WTC11 (cell line): ENCODE measurements at regions not wholly inside any gene's neighbourhood (a gene's known extent, or its start where the extent isn't known, plus 50 kb on each side); places are given as distances from the start of the nearest gene placed in this dataset.

Experiments
- ESRRA ChIP-seq: sonication (generic); formaldehyde crosslinking; IDR thresholded peaks from 2 replicates; pipeline ENCODE4 v1.8.1; 2022; ENCODE audit warnings: mild to moderate bottlenecking, missing genetic modification reagents, borderline replicate concordance
- MXD4 ChIP-seq: fragments of 250-450 bp; sonication (Bioruptor Pico); IDR thresholded peaks from 2 replicates; pipeline ENCODE4 v1.8.0; 2021; ENCODE audit warnings: mild to moderate bottlenecking, moderate library complexity, borderline replicate concordance
- NFYB ChIP-seq: sonication (generic); formaldehyde crosslinking; conservative IDR thresholded peaks from 2 replicates; pipeline ENCODE4 v1.8.0; 2022; ENCODE audit warnings: low read depth, missing genetic modification reagents
- SMAD3 ChIP-seq: sonication (generic); formaldehyde crosslinking; IDR thresholded peaks from 2 replicates; pipeline ENCODE4 v1.8.0; 2022; ENCODE audit warnings: missing genetic modification reagents, mild to moderate bottlenecking, borderline replicate concordance
- SMAD4 ChIP-seq: sonication (generic); formaldehyde crosslinking; IDR thresholded peaks from 2 replicates; pipeline ENCODE4 v1.8.0; 2022; ENCODE audit warnings: mild to moderate bottlenecking, missing genetic modification reagents
- TEAD4 ChIP-seq: sonication (generic); formaldehyde crosslinking; IDR thresholded peaks from 2 replicates; pipeline ENCODE4 v1.8.0; 2022; ENCODE audit warnings: mild to moderate bottlenecking, missing genetic modification reagents
- TF ChIP-seq, protein P1 (sequence below): fragments of 200-600 bp; IDR thresholded peaks from 2 replicates; pipeline ENCODE4 v1.8.0; 2022; ENCODE audit warnings: antibody characterized with exemption
- TF ChIP-seq, protein P2 (sequence below): sonication (generic); formaldehyde crosslinking; conservative IDR thresholded peaks from 2 replicates; pipeline ENCODE4 v1.8.1; 2022; ENCODE audit warnings: mild to moderate bottlenecking, missing genetic modification reagents
- TF ChIP-seq, protein P3 (sequence below): sonication (generic); formaldehyde crosslinking; IDR thresholded peaks from 2 replicates; pipeline ENCODE4 v1.8.1; 2023; ENCODE audit warnings: mild to moderate bottlenecking, missing genetic modification reagents, borderline replicate concordance
- TF ChIP-seq, protein P4 (sequence below): sonication (generic); formaldehyde crosslinking; IDR thresholded peaks from 2 replicates; pipeline ENCODE4 v1.8.1; 2023; ENCODE audit warnings: mild to moderate bottlenecking, missing genetic modification reagents
- TF ChIP-seq, protein P5 (sequence below): sonication (generic); formaldehyde crosslinking; IDR thresholded peaks from 2 replicates; pipeline ENCODE4 v1.8.1; 2022; ENCODE audit warnings: low read depth, mild to moderate bottlenecking, moderate library complexity, missing genetic modification reagents, borderline replicate concordance
- TF ChIP-seq, protein P6 (sequence below): sonication (generic); formaldehyde crosslinking; IDR thresholded peaks from 2 replicates; pipeline ENCODE4 v1.8.1; 2023; ENCODE audit warnings: mild to moderate bottlenecking, missing genetic modification reagents, moderate library complexity
- TF ChIP-seq, protein P7 (sequence below): fragments of 250-450 bp; sonication (Bioruptor Pico); conservative IDR thresholded peaks from 2 replicates; pipeline ENCODE4 v1.9.0; 2021; ENCODE audit warnings: mild to moderate bottlenecking

DNA sequence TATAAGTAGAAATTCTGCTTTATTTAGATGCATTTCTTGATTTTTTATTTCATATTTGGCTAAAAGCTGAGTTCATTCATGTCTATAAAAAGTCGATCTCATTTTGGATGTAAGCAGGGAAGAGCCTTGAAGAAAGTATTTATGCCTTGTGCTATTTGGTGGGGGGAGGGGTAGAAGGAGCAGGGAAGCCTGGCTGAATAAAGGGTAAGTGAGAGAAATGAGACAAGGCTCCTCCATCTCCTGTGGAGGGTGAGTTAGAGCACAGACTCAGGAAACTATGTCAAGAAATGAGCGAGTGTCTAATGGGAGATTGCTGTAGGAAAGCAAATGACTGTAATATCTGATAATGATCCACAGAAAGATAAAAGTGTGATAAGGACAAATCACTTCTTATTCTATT is 121.8 kb upstream of the ATP11B start:
- TF ChIP-seq SMAD4 (no peak), TEAD4 (CRISPR knock-in tag) (no peak), SMAD3 (no peak), NFYB (no peak), MXD4 (CRISPR knock-in tag) (no peak), ESRRA (CRISPR knock-in tag) (no peak)
- TF ChIP-seq, protein P1, sequence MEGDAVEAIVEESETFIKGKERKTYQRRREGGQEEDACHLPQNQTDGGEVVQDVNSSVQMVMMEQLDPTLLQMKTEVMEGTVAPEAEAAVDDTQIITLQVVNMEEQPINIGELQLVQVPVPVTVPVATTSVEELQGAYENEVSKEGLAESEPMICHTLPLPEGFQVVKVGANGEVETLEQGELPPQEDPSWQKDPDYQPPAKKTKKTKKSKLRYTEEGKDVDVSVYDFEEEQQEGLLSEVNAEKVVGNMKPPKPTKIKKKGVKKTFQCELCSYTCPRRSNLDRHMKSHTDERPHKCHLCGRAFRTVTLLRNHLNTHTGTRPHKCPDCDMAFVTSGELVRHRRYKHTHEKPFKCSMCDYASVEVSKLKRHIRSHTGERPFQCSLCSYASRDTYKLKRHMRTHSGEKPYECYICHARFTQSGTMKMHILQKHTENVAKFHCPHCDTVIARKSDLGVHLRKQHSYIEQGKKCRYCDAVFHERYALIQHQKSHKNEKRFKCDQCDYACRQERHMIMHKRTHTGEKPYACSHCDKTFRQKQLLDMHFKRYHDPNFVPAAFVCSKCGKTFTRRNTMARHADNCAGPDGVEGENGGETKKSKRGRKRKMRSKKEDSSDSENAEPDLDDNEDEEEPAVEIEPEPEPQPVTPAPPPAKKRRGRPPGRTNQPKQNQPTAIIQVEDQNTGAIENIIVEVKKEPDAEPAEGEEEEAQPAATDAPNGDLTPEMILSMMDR, result no peak
- TF ChIP-seq, protein P2, sequence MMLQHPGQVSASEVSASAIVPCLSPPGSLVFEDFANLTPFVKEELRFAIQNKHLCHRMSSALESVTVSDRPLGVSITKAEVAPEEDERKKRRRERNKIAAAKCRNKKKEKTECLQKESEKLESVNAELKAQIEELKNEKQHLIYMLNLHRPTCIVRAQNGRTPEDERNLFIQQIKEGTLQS (CRISPR knock-in tag), result no peak
- TF ChIP-seq, protein P3, sequence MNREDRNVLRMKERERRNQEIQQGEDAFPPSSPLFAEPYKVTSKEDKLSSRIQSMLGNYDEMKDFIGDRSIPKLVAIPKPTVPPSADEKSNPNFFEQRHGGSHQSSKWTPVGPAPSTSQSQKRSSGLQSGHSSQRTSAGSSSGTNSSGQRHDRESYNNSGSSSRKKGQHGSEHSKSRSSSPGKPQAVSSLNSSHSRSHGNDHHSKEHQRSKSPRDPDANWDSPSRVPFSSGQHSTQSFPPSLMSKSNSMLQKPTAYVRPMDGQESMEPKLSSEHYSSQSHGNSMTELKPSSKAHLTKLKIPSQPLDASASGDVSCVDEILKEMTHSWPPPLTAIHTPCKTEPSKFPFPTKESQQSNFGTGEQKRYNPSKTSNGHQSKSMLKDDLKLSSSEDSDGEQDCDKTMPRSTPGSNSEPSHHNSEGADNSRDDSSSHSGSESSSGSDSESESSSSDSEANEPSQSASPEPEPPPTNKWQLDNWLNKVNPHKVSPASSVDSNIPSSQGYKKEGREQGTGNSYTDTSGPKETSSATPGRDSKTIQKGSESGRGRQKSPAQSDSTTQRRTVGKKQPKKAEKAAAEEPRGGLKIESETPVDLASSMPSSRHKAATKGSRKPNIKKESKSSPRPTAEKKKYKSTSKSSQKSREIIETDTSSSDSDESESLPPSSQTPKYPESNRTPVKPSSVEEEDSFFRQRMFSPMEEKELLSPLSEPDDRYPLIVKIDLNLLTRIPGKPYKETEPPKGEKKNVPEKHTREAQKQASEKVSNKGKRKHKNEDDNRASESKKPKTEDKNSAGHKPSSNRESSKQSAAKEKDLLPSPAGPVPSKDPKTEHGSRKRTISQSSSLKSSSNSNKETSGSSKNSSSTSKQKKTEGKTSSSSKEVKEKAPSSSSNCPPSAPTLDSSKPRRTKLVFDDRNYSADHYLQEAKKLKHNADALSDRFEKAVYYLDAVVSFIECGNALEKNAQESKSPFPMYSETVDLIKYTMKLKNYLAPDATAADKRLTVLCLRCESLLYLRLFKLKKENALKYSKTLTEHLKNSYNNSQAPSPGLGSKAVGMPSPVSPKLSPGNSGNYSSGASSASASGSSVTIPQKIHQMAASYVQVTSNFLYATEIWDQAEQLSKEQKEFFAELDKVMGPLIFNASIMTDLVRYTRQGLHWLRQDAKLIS (CRISPR knock-in tag), result no peak
- TF ChIP-seq, protein P4, sequence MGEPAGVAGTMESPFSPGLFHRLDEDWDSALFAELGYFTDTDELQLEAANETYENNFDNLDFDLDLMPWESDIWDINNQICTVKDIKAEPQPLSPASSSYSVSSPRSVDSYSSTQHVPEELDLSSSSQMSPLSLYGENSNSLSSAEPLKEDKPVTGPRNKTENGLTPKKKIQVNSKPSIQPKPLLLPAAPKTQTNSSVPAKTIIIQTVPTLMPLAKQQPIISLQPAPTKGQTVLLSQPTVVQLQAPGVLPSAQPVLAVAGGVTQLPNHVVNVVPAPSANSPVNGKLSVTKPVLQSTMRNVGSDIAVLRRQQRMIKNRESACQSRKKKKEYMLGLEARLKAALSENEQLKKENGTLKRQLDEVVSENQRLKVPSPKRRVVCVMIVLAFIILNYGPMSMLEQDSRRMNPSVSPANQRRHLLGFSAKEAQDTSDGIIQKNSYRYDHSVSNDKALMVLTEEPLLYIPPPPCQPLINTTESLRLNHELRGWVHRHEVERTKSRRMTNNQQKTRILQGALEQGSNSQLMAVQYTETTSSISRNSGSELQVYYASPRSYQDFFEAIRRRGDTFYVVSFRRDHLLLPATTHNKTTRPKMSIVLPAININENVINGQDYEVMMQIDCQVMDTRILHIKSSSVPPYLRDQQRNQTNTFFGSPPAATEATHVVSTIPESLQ, result no peak
- TF ChIP-seq, protein P5, sequence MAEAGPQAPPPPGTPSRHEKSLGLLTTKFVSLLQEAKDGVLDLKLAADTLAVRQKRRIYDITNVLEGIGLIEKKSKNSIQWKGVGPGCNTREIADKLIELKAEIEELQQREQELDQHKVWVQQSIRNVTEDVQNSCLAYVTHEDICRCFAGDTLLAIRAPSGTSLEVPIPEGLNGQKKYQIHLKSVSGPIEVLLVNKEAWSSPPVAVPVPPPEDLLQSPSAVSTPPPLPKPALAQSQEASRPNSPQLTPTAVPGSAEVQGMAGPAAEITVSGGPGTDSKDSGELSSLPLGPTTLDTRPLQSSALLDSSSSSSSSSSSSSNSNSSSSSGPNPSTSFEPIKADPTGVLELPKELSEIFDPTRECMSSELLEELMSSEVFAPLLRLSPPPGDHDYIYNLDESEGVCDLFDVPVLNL, result no peak
- TF ChIP-seq, protein P6, sequence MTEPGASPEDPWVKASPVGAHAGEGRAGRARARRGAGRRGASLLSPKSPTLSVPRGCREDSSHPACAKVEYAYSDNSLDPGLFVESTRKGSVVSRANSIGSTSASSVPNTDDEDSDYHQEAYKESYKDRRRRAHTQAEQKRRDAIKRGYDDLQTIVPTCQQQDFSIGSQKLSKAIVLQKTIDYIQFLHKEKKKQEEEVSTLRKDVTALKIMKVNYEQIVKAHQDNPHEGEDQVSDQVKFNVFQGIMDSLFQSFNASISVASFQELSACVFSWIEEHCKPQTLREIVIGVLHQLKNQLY, result no peak
- TF ChIP-seq, protein P7, sequence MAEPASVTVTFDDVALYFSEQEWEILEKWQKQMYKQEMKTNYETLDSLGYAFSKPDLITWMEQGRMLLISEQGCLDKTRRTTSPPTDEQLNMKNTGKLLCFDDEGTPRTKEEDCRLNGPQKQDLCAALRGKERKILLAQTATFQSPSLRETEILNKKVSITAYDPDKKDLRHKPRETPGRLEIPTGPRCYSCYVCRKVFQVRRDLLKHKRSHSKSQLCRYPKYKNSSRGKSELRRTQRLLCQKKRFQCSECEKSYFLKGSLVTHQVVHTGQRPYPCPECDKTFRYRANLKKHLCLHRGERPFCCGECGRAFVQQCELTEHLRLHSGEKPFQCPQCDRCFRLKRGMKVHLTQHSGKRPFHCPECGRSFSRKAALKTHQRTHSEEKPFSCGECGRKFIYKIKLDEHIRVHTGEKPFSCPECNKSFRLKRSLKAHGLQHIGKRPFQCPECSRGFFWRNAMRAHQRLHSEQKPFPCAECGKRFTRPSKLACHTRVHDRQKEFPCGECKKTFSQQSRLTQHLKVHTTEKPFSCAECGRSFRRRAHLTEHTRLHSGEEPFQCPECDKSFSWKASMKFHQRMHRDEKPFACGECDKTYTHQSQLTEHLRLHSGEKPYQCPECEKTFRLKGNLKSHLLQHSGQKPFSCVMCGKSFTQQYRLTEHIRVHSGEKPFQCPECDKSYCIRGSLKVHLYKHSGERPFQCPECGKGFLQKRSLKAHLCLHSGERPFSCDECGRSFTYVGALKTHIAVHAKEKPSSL, result no peak
